GM23338 (cell line): ENCODE measurements at regions not wholly inside any gene's neighbourhood (a gene's known extent, or its start where the extent isn't known, plus 50 kb on each side); places are given as distances from the start of the nearest gene placed in this dataset.

Experiments used
- CREB1 ChIP-seq: fragments of 250-450 bp; sonication (Bioruptor Pico); IDR thresholded peaks from 2 replicates; pipeline ENCODE4 v1.5.0; 2020; ENCODE audit warnings: low read depth, mild to moderate bottlenecking, moderate library complexity
- CTCF ChIP-seq, 2 experiments: fragments of 200-600 bp in 1 of 2; sonication (generic) in 1 of 2; conservative IDR thresholded peaks; 2 replicates each; pipeline versions ENCODE4 v1.5.1 to v1.6.1; 2016 to 2017; ENCODE audit warnings: antibody characterized with exemption in 2 of 2, low read depth in 2 of 2, mild to moderate bottlenecking in 2 of 2, moderate library complexity in 1 of 2
- ETS1 ChIP-seq: IDR thresholded peaks from 2 replicates; pipeline ENCODE4 v1.6.1; 2016; ENCODE audit warnings: antibody characterized with exemption
- EZH2 ChIP-seq: fragments of 200-600 bp; sonication (generic); IDR thresholded peaks from one replicate; pipeline ENCODE4 v1.8.0; 2017; ENCODE audit warnings: antibody characterized with exemption, mild to moderate bottlenecking, low read depth; ENCODE audit not compliant: unreplicated experiment
- EZH2phosphoT487 ChIP-seq: fragments of 200-600 bp; sonication (generic); IDR thresholded peaks from one replicate; pipeline ENCODE4 v1.8.1; 2018; ENCODE audit warnings: antibody characterized with exemption; ENCODE audit not compliant: unreplicated experiment
- NANOG ChIP-seq: IDR thresholded peaks from 2 replicates; pipeline ENCODE4 v1.6.1; 2016; ENCODE audit warnings: antibody characterized with exemption, borderline replicate concordance
- POLR2AphosphoS5 ChIP-seq: IDR thresholded peaks from 2 replicates; pipeline ENCODE4 v1.6.1; 2016; ENCODE audit warnings: antibody characterized with exemption, low read depth
- ZNF331 ChIP-seq: fragments of 250-450 bp; sonication (Bioruptor Pico); IDR thresholded peaks from 2 replicates; pipeline ENCODE4 v1.5.0; 2020; ENCODE audit warnings: low read depth, mild to moderate bottlenecking, moderate library complexity
- ZNF462 ChIP-seq: fragments of 250-450 bp; sonication (Bioruptor Pico); IDR thresholded peaks from 2 replicates; pipeline ENCODE4 v1.5.0; 2020; ENCODE audit warnings: mild to moderate bottlenecking, moderate library complexity
- TF ChIP-seq, protein P1 (sequence below): IDR thresholded peaks from one replicate; pipeline ENCODE4 v1.6.1; 2018; ENCODE audit warnings: antibody characterized with exemption; ENCODE audit not compliant: unreplicated experiment

DNA sequence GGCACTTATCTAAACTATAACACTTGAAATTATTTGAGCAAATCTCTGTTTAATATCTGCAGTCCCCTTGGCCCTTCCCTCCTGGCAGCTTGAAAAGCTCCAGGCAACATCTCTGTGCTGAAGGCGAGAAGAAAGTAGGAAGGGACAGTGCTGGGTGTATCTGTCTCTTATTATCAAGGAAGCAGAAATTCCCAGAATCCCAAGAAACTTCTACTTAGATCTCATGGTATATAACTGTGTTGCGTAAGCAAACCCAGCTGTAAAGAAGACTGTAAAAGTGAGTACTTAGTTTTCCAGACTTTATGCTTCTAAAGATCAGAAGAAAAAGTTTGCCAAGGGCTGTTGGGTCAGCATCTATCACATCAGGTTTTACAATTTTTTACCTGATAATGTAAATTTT is 1869.8 kb downstream of the MAT2B start:
- TF ChIP-seq CTCF (conservative IDR thresholded peaks at IDR 0.05; ENCODE audit: low read depth in 2 of 2), result no peak
- TF ChIP-seq ZNF331, result no peak
- no peak for TF ChIP-seq EZH2phosphoT487
- no peak for TF ChIP-seq ETS1
- TF ChIP-seq POLR2AphosphoS5, result no peak
- TF ChIP-seq NANOG, result no peak
- TF ChIP-seq EZH2, result no peak
- no peak for TF ChIP-seq ZNF462 (CRISPR knock-in tag)
- TF ChIP-seq, protein P1, sequence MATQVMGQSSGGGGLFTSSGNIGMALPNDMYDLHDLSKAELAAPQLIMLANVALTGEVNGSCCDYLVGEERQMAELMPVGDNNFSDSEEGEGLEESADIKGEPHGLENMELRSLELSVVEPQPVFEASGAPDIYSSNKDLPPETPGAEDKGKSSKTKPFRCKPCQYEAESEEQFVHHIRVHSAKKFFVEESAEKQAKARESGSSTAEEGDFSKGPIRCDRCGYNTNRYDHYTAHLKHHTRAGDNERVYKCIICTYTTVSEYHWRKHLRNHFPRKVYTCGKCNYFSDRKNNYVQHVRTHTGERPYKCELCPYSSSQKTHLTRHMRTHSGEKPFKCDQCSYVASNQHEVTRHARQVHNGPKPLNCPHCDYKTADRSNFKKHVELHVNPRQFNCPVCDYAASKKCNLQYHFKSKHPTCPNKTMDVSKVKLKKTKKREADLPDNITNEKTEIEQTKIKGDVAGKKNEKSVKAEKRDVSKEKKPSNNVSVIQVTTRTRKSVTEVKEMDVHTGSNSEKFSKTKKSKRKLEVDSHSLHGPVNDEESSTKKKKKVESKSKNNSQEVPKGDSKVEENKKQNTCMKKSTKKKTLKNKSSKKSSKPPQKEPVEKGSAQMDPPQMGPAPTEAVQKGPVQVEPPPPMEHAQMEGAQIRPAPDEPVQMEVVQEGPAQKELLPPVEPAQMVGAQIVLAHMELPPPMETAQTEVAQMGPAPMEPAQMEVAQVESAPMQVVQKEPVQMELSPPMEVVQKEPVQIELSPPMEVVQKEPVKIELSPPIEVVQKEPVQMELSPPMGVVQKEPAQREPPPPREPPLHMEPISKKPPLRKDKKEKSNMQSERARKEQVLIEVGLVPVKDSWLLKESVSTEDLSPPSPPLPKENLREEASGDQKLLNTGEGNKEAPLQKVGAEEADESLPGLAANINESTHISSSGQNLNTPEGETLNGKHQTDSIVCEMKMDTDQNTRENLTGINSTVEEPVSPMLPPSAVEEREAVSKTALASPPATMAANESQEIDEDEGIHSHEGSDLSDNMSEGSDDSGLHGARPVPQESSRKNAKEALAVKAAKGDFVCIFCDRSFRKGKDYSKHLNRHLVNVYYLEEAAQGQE, result no peak
- no peak for TF ChIP-seq CREB1 (CRISPR knock-in tag)
